IPS-18a (cell line): ENCODE measurements at regions not wholly inside any gene's neighbourhood (a gene's known extent, or its start where the extent isn't known, plus 50 kb on each side); places are given as distances from the start of the nearest gene placed in this dataset.

Experiments used
- H3K27ac ChIP-seq: one replicate; pipeline ENCODE4 v1.5.1; 2013; ENCODE audit warnings: low read length
- H3K27me3 ChIP-seq: one replicate; pipeline ENCODE4 v1.6.1; 2013; ENCODE audit warnings: mild to moderate bottlenecking, low read length; ENCODE audit not compliant: control insufficient read depth, insufficient read depth
- H3K36me3 ChIP-seq: one replicate; pipeline ENCODE4 v1.6.1; 2013; ENCODE audit warnings: low read depth, low read length; ENCODE audit not compliant: control insufficient read depth
- H3K4me1 ChIP-seq: one replicate; pipeline ENCODE4 v1.6.1; 2013; ENCODE audit warnings: low read depth, low read length; ENCODE audit not compliant: control insufficient read depth
- H3K4me3 ChIP-seq: one replicate; pipeline ENCODE4 v1.5.1; 2013; ENCODE audit warnings: low read length
- H3K9ac ChIP-seq: one replicate; pipeline ENCODE4 v1.6.1; 2013; ENCODE audit warnings: mild to moderate bottlenecking, low read length, moderate library complexity
- H3K9me3 ChIP-seq: one replicate; pipeline ENCODE4 v1.6.1; 2013; ENCODE audit warnings: low read depth, low read length; ENCODE audit not compliant: control insufficient read depth

DNA sequence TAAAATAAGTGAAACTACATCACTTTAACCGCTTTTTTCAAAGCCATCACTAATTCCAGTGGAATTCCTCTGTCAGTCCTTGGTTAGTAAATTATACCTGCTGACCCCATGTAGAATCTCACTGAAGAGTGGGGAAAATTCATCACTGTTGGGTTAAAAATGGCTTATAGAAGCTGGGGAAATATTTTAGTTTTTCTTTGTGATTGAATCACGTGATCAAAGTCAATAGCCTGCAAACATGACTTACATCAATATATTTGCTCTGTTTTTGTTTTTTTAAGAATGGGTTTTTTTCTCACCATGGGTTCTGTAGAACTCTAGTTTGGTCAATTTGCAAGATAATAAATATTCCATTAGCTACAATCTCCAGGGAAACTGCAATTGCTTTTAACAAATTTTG is 445.2 kb upstream of the FAM47C start:
- Histone ChIP-seq H3K27me3 (no peaks in the 10 kb centered on the region), H3K4me1 (no peaks in the 10 kb centered on the region), H3K27ac (no peak overlapping the region), H3K36me3 (no peaks in the 10 kb centered on the region), H3K9ac (no peak overlapping the region), H3K9me3 (peaks cover 18% of the 10 kb centered on the region), H3K4me3 (no peak overlapping the region)

DNA sequence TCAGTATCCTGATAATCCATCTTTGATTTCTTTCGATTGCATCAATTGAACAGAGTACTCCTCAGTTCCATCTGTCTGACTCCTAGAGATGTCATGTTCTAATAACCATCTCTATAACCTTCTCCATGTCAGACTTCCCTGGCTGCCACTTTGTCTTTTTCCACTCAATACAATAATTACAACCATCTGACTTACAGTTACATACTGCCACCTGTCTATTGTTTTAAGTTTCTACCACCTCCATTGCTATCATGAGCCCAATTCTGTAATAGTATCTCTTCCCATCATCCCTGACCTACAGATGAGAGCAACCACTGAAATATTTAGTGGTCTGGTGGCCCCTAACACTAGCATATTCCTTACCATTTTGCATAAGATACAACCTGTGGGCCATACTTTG is 439.2 kb upstream of the FAM47C start:
- no peak overlapping the region for H3K9ac ChIP-seq
- H3K4me3 ChIP-seq, result no peak overlapping the region
- H3K36me3 ChIP-seq, result no peaks in the 10 kb centered on the region
- H3K27ac ChIP-seq, result no peak overlapping the region
- no peaks in the 10 kb centered on the region for H3K27me3 ChIP-seq
- peaks cover 18% of the 10 kb centered on the region for H3K9me3 ChIP-seq
- H3K4me1 ChIP-seq, result no peaks in the 10 kb centered on the region

DNA sequence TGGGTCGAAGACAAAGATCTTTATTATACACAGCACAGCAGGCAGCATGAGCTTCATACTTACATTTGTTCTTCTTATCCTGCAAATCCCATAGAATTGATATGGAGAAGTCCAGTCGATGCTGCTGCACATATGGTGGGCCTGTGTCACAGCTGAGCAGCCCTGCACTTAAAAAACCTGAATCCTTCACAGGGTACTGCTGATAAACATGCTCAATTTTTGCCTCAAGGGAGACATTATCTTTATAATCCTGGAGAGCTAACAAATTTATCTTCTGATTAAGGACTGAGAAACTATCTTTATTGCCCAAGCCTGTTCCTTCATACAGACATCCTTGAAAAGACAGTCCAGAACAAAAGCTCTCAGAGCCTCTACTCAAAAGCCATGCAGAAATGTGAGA is 434.4 kb upstream of the FAM47C start:
- H3K4me3 ChIP-seq, result no peak overlapping the region

DNA sequence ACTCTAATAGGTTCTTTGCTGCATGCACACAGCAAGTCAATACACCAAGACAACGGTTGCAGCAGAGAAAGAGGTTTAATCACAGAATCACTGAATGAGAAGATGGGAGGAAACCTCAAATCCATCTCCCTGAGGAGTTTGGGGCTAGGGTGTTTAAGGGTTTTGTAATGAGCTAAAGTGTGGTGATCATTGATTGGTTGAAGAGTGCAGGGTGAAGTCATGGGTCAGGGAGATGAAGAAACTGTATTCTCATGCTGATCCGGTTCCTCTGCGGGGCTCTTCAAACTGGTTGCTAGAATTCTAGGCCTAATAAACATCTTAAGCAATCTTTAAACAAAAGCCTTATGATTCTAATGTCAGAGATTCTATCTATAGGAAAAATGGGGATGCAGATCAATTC is 432.5 kb upstream of the FAM47C start:
- no peak overlapping the region for H3K9ac ChIP-seq
- no peak overlapping the region for H3K4me3 ChIP-seq
- H3K27ac ChIP-seq, result no peak overlapping the region
- H3K27me3 ChIP-seq, result no peaks in the 10 kb centered on the region
- H3K36me3 ChIP-seq, result no peaks in the 10 kb centered on the region
- peaks cover 5% of the 10 kb centered on the region for H3K4me1 ChIP-seq
- peaks cover 17% of the 10 kb centered on the region for H3K9me3 ChIP-seq

More for the DNA sequence above, 434.4 kb upstream of the FAM47C start:
- H3K27ac ChIP-seq, result no peak overlapping the region
- H3K4me1 ChIP-seq, result peaks cover 5% of the 10 kb centered on the region
- no peak overlapping the region for H3K9ac ChIP-seq
- H3K9me3 ChIP-seq, result peaks cover 18% of the 10 kb centered on the region
- no peaks in the 10 kb centered on the region for H3K27me3 ChIP-seq
- H3K36me3 ChIP-seq, result no peaks in the 10 kb centered on the region

GRCh38 chrX:36577006-36577405 is 431.2 kb upstream of the FAM47C start:
- no peaks in the 10 kb centered on the region for H3K27me3 ChIP-seq
- H3K4me1 ChIP-seq, result peaks cover 5% of the 10 kb centered on the region
- H3K36me3 ChIP-seq, result no peaks in the 10 kb centered on the region
- no peak overlapping the region for H3K4me3 ChIP-seq
- peaks cover 18% of the 10 kb centered on the region for H3K9me3 ChIP-seq
- no peak overlapping the region for H3K27ac ChIP-seq
- H3K9ac ChIP-seq, result no peak overlapping the region

GRCh38 chrX:36581030-36581429 is 427.1 kb upstream of the FAM47C start:
- peaks cover 24% of the 10 kb centered on the region for H3K9me3 ChIP-seq
- H3K9ac ChIP-seq, result no peak overlapping the region
- H3K27ac ChIP-seq, result no peak overlapping the region
- H3K4me1 ChIP-seq, result no peaks in the 10 kb centered on the region
- H3K36me3 ChIP-seq, result no peaks in the 10 kb centered on the region
- H3K4me3 ChIP-seq, result no peak overlapping the region
- H3K27me3 ChIP-seq, result no peaks in the 10 kb centered on the region

GRCh38 chrX:36583674-36584073 is 424.5 kb upstream of the FAM47C start:
- H3K9me3 ChIP-seq, result peaks cover 19% of the 10 kb centered on the region
- H3K27me3 ChIP-seq, result no peaks in the 10 kb centered on the region
- no peak overlapping the region for H3K27ac ChIP-seq
- H3K9ac ChIP-seq, result no peak overlapping the region
- no peaks in the 10 kb centered on the region for H3K4me1 ChIP-seq
- no peak overlapping the region for H3K4me3 ChIP-seq
- H3K36me3 ChIP-seq, result no peaks in the 10 kb centered on the region

DNA sequence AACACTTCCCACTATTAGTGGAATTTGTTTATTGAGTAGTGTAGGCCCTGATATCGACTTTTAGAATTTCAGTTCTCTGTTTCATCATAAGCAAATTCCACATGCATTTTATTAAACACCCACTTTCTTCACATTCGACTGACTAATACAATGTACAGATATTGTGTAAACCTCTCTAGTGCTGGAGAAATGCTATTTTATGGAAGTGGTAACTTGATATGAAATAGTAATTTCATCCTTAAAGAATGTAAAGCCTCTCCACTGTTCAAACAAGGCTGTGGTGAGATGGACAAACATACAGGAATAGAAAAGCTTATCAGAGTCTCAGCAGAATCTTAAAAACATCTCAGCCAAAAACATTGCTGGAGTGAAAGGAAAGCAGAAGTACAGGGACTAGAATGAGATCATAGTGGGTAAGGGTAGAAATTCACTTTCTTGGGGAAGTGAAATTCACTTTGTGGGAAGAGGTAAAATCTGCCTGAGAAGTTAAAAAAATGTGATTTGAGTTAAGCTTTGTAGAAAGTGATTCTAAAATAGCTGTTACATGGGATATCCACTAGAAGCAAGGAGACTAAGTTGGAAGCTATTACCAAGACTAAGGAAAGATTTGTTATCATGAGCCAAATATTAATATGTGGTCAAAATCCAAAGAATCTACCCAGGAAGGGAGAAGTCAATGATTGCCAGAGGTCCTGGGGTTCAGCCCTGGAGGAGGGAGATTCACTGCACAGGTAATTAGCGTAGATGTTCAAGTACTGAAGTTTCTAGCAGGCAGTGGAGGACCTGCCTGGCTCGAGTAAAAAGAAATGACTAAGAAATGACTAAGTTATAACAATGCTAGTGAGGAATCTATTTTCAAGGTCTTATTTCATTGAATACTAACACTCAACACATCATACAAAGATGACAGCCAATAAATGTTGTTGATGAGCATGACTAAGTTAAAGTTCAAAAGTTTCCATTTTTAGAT is 398.3 kb upstream of the FAM47C start:
- no peak overlapping the region for H3K27ac ChIP-seq

GRCh38 chrX:36626898-36627297 is 381.3 kb upstream of the FAM47C start:
- no peaks in the 10 kb centered on the region for H3K27me3 ChIP-seq
- no peaks in the 10 kb centered on the region for H3K4me1 ChIP-seq
- H3K9ac ChIP-seq, result no peak overlapping the region
- no peak overlapping the region for H3K27ac ChIP-seq
- H3K9me3 ChIP-seq, result peaks cover 18% of the 10 kb centered on the region
- no peak overlapping the region for H3K4me3 ChIP-seq
- H3K36me3 ChIP-seq, result no peaks in the 10 kb centered on the region

More for the DNA sequence above, 398.3 kb upstream of the FAM47C start:
- Histone ChIP-seq H3K9ac (no peak overlapping the region), H3K4me1 (no peaks in the 10 kb centered on the region), H3K9me3 (peaks cover 17% of the 10 kb centered on the region), H3K27me3 (no peaks in the 10 kb centered on the region), H3K4me3 (no peak overlapping the region), H3K36me3 (no peaks in the 10 kb centered on the region)

- H3K4me1 ChIP-seq, result no peaks in the 10 kb centered on the region
- H3K9ac ChIP-seq, result no peak overlapping the region
- H3K36me3 ChIP-seq, result no peaks in the 10 kb centered on the region
- H3K9me3 ChIP-seq, result peaks cover 15% of the 10 kb centered on the region
- H3K27ac ChIP-seq, result no peak overlapping the region
- no peak overlapping the region for H3K4me3 ChIP-seq
- H3K27me3 ChIP-seq, result no peaks in the 10 kb centered on the region
Observed at GRCh38 chrX:36640232-36640631, 367.9 kb upstream of the FAM47C start.

GRCh38 chrX:36642052-36642451 is 366.1 kb upstream of the FAM47C start:
- Histone ChIP-seq H3K36me3 (no peaks in the 10 kb centered on the region), H3K4me3 (no peak overlapping the region), H3K4me1 (no peaks in the 10 kb centered on the region), H3K27me3 (no peaks in the 10 kb centered on the region), H3K9me3 (peaks cover 15% of the 10 kb centered on the region), H3K9ac (no peak overlapping the region), H3K27ac (no peak overlapping the region)

- Histone ChIP-seq H3K27me3 (no peaks in the 10 kb centered on the region), H3K4me1 (no peaks in the 10 kb centered on the region), H3K9me3 (peaks cover 12% of the 10 kb centered on the region), H3K27ac (no peak overlapping the region), H3K9ac (no peak overlapping the region), H3K36me3 (no peaks in the 10 kb centered on the region), H3K4me3 (no peak overlapping the region)
Observed at GRCh38 chrX:36650622-36651021, 357.5 kb upstream of the FAM47C start.
